GM18951 (cell line): ENCODE measurements at regions not wholly inside any gene's neighbourhood (a gene's known extent, or its start where the extent isn't known, plus 50 kb on each side); places are given as distances from the start of the nearest gene placed in this dataset.
"Not testable (repeated sequence)": the region's sequence is repeated elsewhere in the genome, so short reads cannot be mapped to it uniquely, and the experiment has no call there.

Experiments used
- POLR2A ChIP-seq: IDR thresholded peaks from 4 replicates; pipeline ENCODE4 v1.6.1; 2011; ENCODE audit warnings: mild to moderate bottlenecking; ENCODE audit not compliant: insufficient read length, insufficient read depth; ENCODE audit errors: extremely low read depth
- in situ Hi-C: fragments of 300-500 bp; cut with MboI; formaldehyde crosslinking; loops from one replicate; pipeline ENCODE4 v1.12.0; 2022; ENCODE audit warnings: low sequenced_read_pairs, mixed read lengths, inconsistent platforms; ENCODE audit not compliant: unreplicated experiment

GRCh38 chr6:71360556-71361335 is 72.1 kb downstream of the OGFRL1 start:
- in situ Hi-C loops, result not testable (repeated sequence)

GRCh38 chr6:71364889-71365542 is 76.4 kb downstream of the OGFRL1 start:
- in situ Hi-C loops, result no loop called here
- TF ChIP-seq POLR2A, result no peak

GRCh38 chr6:71367756-71368155 is 79.1 kb downstream of the OGFRL1 start:
- no peak for TF ChIP-seq POLR2A
- in situ Hi-C loops, result no loop called here

GRCh38 chr6:71368284-71368683 is 79.7 kb downstream of the OGFRL1 start:
- TF ChIP-seq POLR2A, result no peak
- in situ Hi-C loops, result no loop called here

- in situ Hi-C loops, result loop anchor here (10.0 kb wide), 1 partner anchor 133 kb away; no protein-coding TSS in a partner anchor
- no peak for TF ChIP-seq POLR2A
Measured at GRCh38 chr6:71371559-71371958, 82.9 kb downstream of the OGFRL1 start.

- no peak for TF ChIP-seq POLR2A
Measured at GRCh38 chr6:71373943-71374342, 85.3 kb downstream of the OGFRL1 start.

GRCh38 chr6:71375676-71376075 is 87.1 kb downstream of the OGFRL1 start:
- no peak for TF ChIP-seq POLR2A
- in situ Hi-C loops, result loop anchor here (10.0 to 25.0 kb wide), 2 partner anchors 129 to 712 kb away; no protein-coding TSS in a partner anchor

More at GRCh38 chr6:71373943-71374342, 85.3 kb downstream of the OGFRL1 start:
- in situ Hi-C loops, result loop anchor here (10.0 kb wide), 1 partner anchor 131 kb away; no protein-coding TSS in a partner anchor

GRCh38 chr6:71376830-71377229 is 88.2 kb downstream of the OGFRL1 start:
- in situ Hi-C loops, result loop anchor here (10.0 to 25.0 kb wide), 2 partner anchors 128 to 710 kb away; no protein-coding TSS in a partner anchor
- TF ChIP-seq POLR2A, result no peak

GRCh38 chr6:71383476-71383875 is 94.9 kb downstream of the OGFRL1 start:
- TF ChIP-seq POLR2A, result no peak
- in situ Hi-C loops, result loop anchor here (25.0 kb wide), 1 partner anchor 704 kb away; no protein-coding TSS in a partner anchor

- TF ChIP-seq POLR2A, result no peak
- in situ Hi-C loops, result loop anchor here (25.0 kb wide), 1 partner anchor 703 kb away; no protein-coding TSS in a partner anchor
Measured at GRCh38 chr6:71383901-71384489, 95.4 kb downstream of the OGFRL1 start.

- in situ Hi-C loops, result loop anchor here (25.0 kb wide), 1 partner anchor 702 kb away; no protein-coding TSS in a partner anchor
- TF ChIP-seq POLR2A, result no peak
Measured at GRCh38 chr6:71385111-71385822, 96.7 kb downstream of the OGFRL1 start.

GRCh38 chr6:71386215-71386614 is 97.6 kb downstream of the OGFRL1 start:
- in situ Hi-C loops, result loop anchor here (25.0 kb wide), 1 partner anchor 701 kb away; no protein-coding TSS in a partner anchor
- TF ChIP-seq POLR2A, result no peak
